H1 (cell line): ENCODE measurements at regions not wholly inside any gene's neighbourhood (a gene's known extent, or its start where the extent isn't known, plus 50 kb on each side); places are given as distances from the start of the nearest gene placed in this dataset.

Experiments used
- CHD7 ChIP-seq: fragments of 300-600 bp; sonication (generic); IDR thresholded peaks from 2 replicates; pipeline ENCODE4 v1.7.1; 2012; ENCODE audit warnings: low read length, moderate library complexity, mild to moderate bottlenecking, inconsistent platforms; ENCODE audit not compliant: insufficient replicate concordance
- CTCF ChIP-seq, 3 experiments: IDR thresholded peaks; 1 replicate in 2 of 3; 2 replicates in 1 of 3; pipeline versions ENCODE4 v1.5.1 to v1.6.1; 2011; ENCODE audit warnings: low read length in 3 of 3, mild to moderate bottlenecking in 3 of 3, inconsistent platforms in 2 of 3, low read depth in 1 of 3, moderate library complexity in 1 of 3; ENCODE audit not compliant: insufficient read depth in 1 of 3; ENCODE audit errors: control extremely low read depth in 1 of 3
- GTF2F1 ChIP-seq: IDR thresholded peaks from 2 replicates; pipeline ENCODE4 v1.6.1; 2012; ENCODE audit warnings: low read depth, low read length, improper control_type of control experiment, borderline replicate concordance
- JUND ChIP-seq: IDR thresholded peaks from 2 replicates; pipeline ENCODE4 v1.6.1; 2011; ENCODE audit warnings: mild to moderate bottlenecking, improper control_type of control experiment, low read length
- MAFK ChIP-seq: IDR thresholded peaks from 2 replicates; pipeline ENCODE4 v1.6.1; 2012; ENCODE audit warnings: low read depth, mild to moderate bottlenecking, improper control_type of control experiment, low read length
- PHF8 ChIP-seq: fragments of 200-600 bp; sonication (generic); conservative IDR thresholded peaks from 2 replicates; pipeline ENCODE4 v1.7.1; 2012; ENCODE audit warnings: low read depth, mild to moderate bottlenecking, inconsistent platforms, low read length, moderate library complexity
- USF2 ChIP-seq: IDR thresholded peaks from 2 replicates; pipeline ENCODE4 v1.6.1; 2011; ENCODE audit warnings: low read length, improper control_type of control experiment

GRCh38 chr20:46786566-46786965, 77.1 kb downstream of the SLC2A10 start (continued):
- TF ChIP-seq CHD7 (no peak), MAFK (no peak), PHF8 (no peak), CTCF (IDR thresholded peaks at IDR 0.05; ENCODE audit: control extremely low read depth in 1 of 3, insufficient read depth in 1 of 3, low read depth in 1 of 3, low read length in 3 of 3) (no peak), GTF2F1 (no peak), JUND (no peak), USF2 (no peak)
